Smooth muscle cell (in vitro differentiated cells): ENCODE measurements at regions not wholly inside any gene's neighbourhood (a gene's known extent, or its start where the extent isn't known, plus 50 kb on each side); places are given as distances from the start of the nearest gene placed in this dataset.

Experiments used
- DNase-seq: peaks from one replicate; lab custom pipeline; 2025; ENCODE audit not compliant: unreplicated experiment; lab: John Stamatoyannopoulos, UW
- H2AFZ ChIP-seq: fragments of 200-600 bp; sonication (generic); 2 replicates; pipeline ENCODE4 v1.6.0; 2016; ENCODE audit warnings: antibody characterized with exemption, low read depth, mild to moderate bottlenecking
- H3F3A ChIP-seq: fragments of 200-600 bp; sonication (generic); 2 replicates; pipeline ENCODE4 v1.6.0; 2017; ENCODE audit warnings: antibody characterized with exemption, low read depth
- H3K27ac ChIP-seq: fragments of 200-600 bp; sonication (generic); 2 replicates; pipeline ENCODE4 v1.5.1; 2016; ENCODE audit warnings: low read depth, mild to moderate bottlenecking
- H3K27me3 ChIP-seq: fragments of 200-600 bp; sonication (generic); 2 replicates; pipeline ENCODE4 v1.6.1; 2016; ENCODE audit warnings: low read depth, mild to moderate bottlenecking
- H3K36me3 ChIP-seq: fragments of 200-600 bp; sonication (generic); 2 replicates; pipeline ENCODE4 v1.5.1; 2016; ENCODE audit warnings: low read depth
- H3K4me1 ChIP-seq: fragments of 200-600 bp; sonication (generic); 2 replicates; pipeline ENCODE4 v1.5.1; 2016; ENCODE audit warnings: low read depth
- H3K4me2 ChIP-seq: fragments of 200-600 bp; sonication (generic); 2 replicates; pipeline ENCODE4 v1.6.0; 2016; ENCODE audit warnings: mild to moderate bottlenecking
- H3K4me3 ChIP-seq: fragments of 200-600 bp; sonication (generic); 2 replicates; pipeline ENCODE4 v1.5.1; 2016; ENCODE audit warnings: mild to moderate bottlenecking
- H3K79me2 ChIP-seq: fragments of 200-600 bp; sonication (generic); 2 replicates; pipeline ENCODE4 v1.6.0; 2016; ENCODE audit warnings: low read depth, mild to moderate bottlenecking
- H3K9ac ChIP-seq: fragments of 200-600 bp; sonication (generic); 2 replicates; pipeline ENCODE4 v1.6.0; 2016; ENCODE audit warnings: low read depth
- H3K9me3 ChIP-seq: fragments of 200-600 bp; sonication (generic); replicated peaks from 2 replicates; pipeline ENCODE4 v1.5.1; 2016; ENCODE audit warnings: low read depth
- H4K20me1 ChIP-seq: fragments of 200-600 bp; sonication (generic); 2 replicates; pipeline ENCODE4 v1.6.0; 2016; ENCODE audit warnings: low read depth
- WGBS: methylation state at CpG from one replicate; pipeline ENCODE4 v1.1.7; 2016; ENCODE audit warnings: low lambda C conversion rate; 5-methylcytosine and 5-hydroxymethylcytosine counted together
- TF ChIP-seq, protein P1 (sequence below): fragments of 200-600 bp; sonication (generic); IDR thresholded peaks from 2 replicates; pipeline ENCODE4 v1.5.1; 2017; ENCODE audit warnings: borderline replicate concordance, mild to moderate bottlenecking, antibody characterized with exemption; ENCODE audit not compliant: insufficient read depth, poor library complexity, severe bottlenecking

DNA sequence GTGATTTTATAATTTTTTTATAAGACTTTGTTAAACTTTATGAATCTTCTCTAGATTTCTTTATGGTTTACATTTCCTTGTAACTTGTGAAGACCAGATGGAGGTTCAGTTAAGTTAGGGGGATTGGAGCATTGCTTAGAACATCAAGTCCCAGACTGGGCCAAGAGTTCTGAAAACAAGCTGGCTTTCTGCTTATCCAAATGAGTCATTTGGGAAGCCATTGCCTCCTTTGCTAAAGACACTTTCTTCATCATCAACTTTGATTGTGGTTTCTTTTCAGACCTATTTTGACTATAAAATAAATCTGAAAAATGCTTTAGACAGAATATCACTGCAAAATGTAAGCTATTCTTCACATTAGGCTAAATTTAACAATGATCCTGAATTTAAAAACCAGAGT is 446.8 kb downstream of the USP25 start:
- Histone ChIP-seq H3F3A (no peaks in the 10 kb centered on the region), H3K27me3 (no peaks in the 10 kb centered on the region), H4K20me1 (no peaks in the 10 kb centered on the region), H3K4me2 (no peak overlapping the region), H2AFZ (no peak overlapping the region), H3K4me1 (no peaks in the 10 kb centered on the region), H3K9me3 (no peaks in the 10 kb centered on the region), H3K4me3 (no peak overlapping the region), H3K79me2 (no peaks in the 10 kb centered on the region), H3K36me3 (no peaks in the 10 kb centered on the region), H3K9ac (no peak overlapping the region), H3K27ac (no peak overlapping the region)
- DNase-seq = no peak
- TF ChIP-seq, protein P1, sequence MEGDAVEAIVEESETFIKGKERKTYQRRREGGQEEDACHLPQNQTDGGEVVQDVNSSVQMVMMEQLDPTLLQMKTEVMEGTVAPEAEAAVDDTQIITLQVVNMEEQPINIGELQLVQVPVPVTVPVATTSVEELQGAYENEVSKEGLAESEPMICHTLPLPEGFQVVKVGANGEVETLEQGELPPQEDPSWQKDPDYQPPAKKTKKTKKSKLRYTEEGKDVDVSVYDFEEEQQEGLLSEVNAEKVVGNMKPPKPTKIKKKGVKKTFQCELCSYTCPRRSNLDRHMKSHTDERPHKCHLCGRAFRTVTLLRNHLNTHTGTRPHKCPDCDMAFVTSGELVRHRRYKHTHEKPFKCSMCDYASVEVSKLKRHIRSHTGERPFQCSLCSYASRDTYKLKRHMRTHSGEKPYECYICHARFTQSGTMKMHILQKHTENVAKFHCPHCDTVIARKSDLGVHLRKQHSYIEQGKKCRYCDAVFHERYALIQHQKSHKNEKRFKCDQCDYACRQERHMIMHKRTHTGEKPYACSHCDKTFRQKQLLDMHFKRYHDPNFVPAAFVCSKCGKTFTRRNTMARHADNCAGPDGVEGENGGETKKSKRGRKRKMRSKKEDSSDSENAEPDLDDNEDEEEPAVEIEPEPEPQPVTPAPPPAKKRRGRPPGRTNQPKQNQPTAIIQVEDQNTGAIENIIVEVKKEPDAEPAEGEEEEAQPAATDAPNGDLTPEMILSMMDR = no peak

DNA sequence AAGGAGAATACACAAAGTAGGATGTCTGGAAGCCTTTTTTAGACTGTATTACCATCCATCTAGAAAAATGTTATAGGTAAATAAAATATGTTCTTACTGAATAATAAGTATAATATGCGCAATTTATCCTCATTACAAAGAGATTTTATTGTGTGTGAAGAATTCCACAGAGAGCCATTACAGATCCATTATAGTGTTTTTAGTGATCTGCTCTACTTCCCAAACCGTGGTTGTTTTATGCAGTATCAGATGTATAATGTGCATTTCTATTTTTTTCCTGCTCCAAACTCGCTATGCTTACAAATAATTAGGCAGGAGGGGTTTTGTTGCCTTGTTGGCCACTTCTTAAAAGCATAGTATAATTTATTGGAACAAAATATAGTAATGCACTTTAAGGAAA is 447.8 kb downstream of the USP25 start:
- Histone ChIP-seq H3K36me3 (no peaks in the 10 kb centered on the region), H3K4me2 (no peak overlapping the region), H3F3A (no peaks in the 10 kb centered on the region), H3K27me3 (no peaks in the 10 kb centered on the region), H3K9me3 (no peaks in the 10 kb centered on the region), H3K4me1 (no peaks in the 10 kb centered on the region), H3K27ac (no peak overlapping the region), H2AFZ (no peak overlapping the region), H3K4me3 (no peak overlapping the region), H3K79me2 (no peaks in the 10 kb centered on the region), H4K20me1 (no peaks in the 10 kb centered on the region), H3K9ac (no peak overlapping the region)
- TF ChIP-seq, protein P1 = no peak
- 93% methylated on average over 3 of the region's 3 CpGs for WGBS
- no peak for DNase-seq

DNA sequence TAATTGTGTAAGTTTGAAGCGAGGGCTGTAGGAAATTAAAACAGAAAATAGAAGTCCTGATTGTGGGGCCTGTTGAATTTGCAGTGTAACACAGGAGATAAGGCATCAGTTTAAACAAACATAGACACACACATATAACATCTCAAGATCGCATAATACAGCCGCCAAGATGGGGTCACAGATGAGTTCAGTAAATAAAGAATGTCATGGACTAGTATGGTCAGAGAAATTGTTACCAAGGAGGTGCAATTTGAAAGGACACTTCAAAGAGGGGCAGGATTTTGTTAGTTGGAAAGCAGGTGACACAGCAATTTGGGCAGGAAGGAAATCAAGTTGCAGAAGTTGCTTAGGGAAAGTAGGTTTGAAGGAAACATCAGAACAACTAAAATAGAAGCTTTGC is 450.0 kb downstream of the USP25 start:
- H4K20me1 ChIP-seq = no peaks in the 10 kb centered on the region
- H3K4me2 ChIP-seq = no peak overlapping the region
- H3K27ac ChIP-seq = no peak overlapping the region
- H3K4me1 ChIP-seq = no peaks in the 10 kb centered on the region
- H3K36me3 ChIP-seq = no peaks in the 10 kb centered on the region
- no peaks in the 10 kb centered on the region for H3K27me3 ChIP-seq
- H3K79me2 ChIP-seq = no peaks in the 10 kb centered on the region
- 63% methylated on average over 3 of the region's 3 CpGs for WGBS
- no peaks in the 10 kb centered on the region for H3K9me3 ChIP-seq
- TF ChIP-seq, protein P1 = no peak
- no peak overlapping the region for H2AFZ ChIP-seq
- H3K9ac ChIP-seq = no peak overlapping the region
- no peak overlapping the region for H3K4me3 ChIP-seq
- DNase-seq = no peak
- no peaks in the 10 kb centered on the region for H3F3A ChIP-seq

DNA sequence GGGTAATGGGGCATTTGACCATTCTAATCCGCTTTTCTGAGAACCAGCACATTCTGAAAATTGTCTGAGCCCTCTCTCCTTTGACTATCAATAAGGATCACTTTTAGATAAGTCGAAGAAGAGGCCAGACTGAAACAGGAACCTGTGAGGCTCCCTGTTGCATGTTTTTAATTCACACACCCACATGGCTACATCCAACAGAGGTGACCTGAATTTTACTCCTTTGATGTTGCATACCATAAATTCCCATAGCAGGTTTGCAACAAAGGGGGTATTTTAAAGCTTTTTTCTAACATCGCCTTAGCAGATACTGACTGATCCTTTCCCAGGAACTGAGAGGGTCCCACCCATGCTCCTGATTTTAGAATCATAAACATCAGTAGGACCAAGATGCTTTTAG is 450.8 kb downstream of the USP25 start:
- TF ChIP-seq, protein P1 = no peak
- Histone ChIP-seq H3K4me3 (no peak overlapping the region), H3K4me2 (no peak overlapping the region), H3K27ac (no peak overlapping the region), H3K4me1 (no peaks in the 10 kb centered on the region), H2AFZ (no peak overlapping the region), H3K9me3 (no peaks in the 10 kb centered on the region), H3K9ac (no peak overlapping the region), H3F3A (no peaks in the 10 kb centered on the region), H4K20me1 (no peaks in the 10 kb centered on the region), H3K27me3 (no peaks in the 10 kb centered on the region), H3K79me2 (no peaks in the 10 kb centered on the region), H3K36me3 (no peaks in the 10 kb centered on the region)
- no peak for DNase-seq
- WGBS = 60% methylated on average over 3 of the region's 3 CpGs
